Thymus (tissue), 11 donors: ENCODE measurements at regions not wholly inside any gene's neighbourhood (a gene's known extent, or its start where the extent isn't known, plus 50 kb on each side); places are given as distances from the start of the nearest gene placed in this dataset.

ENCODE experiments used
- DNase-seq, 9 donors: peaks; one replicate each; pipeline ENCODE4 v3.0.0-alpha.2; 2013; ENCODE audit warnings: low spot score in 9 of 9, low read depth in 6 of 9, missing footprints in 1 of 9
- H3K27ac ChIP-seq, 2 donors: one replicate each; pipeline ENCODE4 v1.5.1; 2013; ENCODE audit warnings: control low read depth in 1 of 2, low read depth in 1 of 2, low read length in 1 of 2, mild to moderate bottlenecking in 1 of 2, moderate library complexity in 1 of 2
- H3K27me3 ChIP-seq, 2 donors: one replicate each; pipeline ENCODE4 v1.5.1; 2013; ENCODE audit warnings: low read length in 1 of 2; ENCODE audit not compliant: control insufficient read depth in 2 of 2, insufficient read depth in 1 of 2
- H3K36me3 ChIP-seq, 2 donors: one replicate each; pipeline ENCODE4 v1.5.1; 2013; ENCODE audit warnings: low read length in 1 of 2, mild to moderate bottlenecking in 1 of 2, moderate library complexity in 1 of 2; ENCODE audit not compliant: control insufficient read depth in 2 of 2, insufficient read depth in 2 of 2
- H3K4me1 ChIP-seq, 2 donors: one replicate each; pipeline ENCODE4 v1.5.1; 2013; ENCODE audit warnings: low read length in 2 of 2; ENCODE audit not compliant: control insufficient read depth in 2 of 2, insufficient read depth in 2 of 2
- H3K4me3 ChIP-seq, 2 donors: one replicate each; pipeline ENCODE4 v1.5.1; 2013; ENCODE audit warnings: low read length in 2 of 2, control low read depth in 1 of 2, mild to moderate bottlenecking in 1 of 2
- H3K9me3 ChIP-seq, 2 donors: one replicate each; pipeline ENCODE4 v1.5.1; 2013; ENCODE audit warnings: low read length in 1 of 2, mild to moderate bottlenecking in 1 of 2; ENCODE audit not compliant: control insufficient read depth in 2 of 2, insufficient read depth in 1 of 2
- WGBS: extraction: QIAGEN DNeasy Blood & Tissue Kit; methylation state at CpG from one replicate; pipeline ENCODE4 v1.1.7; 2013; 5-methylcytosine and 5-hydroxymethylcytosine counted together
- donor health status: healthy.

- DNase-seq = no peak
- H3K4me3 ChIP-seq = no peak overlapping the region
- H3K27ac ChIP-seq = no peak overlapping the region
- H3K27me3 ChIP-seq = no peaks in the 10 kb centered on the region
- no peaks in the 10 kb centered on the region for H3K4me1 ChIP-seq
- WGBS = 98% methylated on average over 4 of the region's 4 CpGs
- no peaks in the 10 kb centered on the region for H3K9me3 ChIP-seq
- no peaks in the 10 kb centered on the region for H3K36me3 ChIP-seq
Measured at GRCh38 chr17:68783861-68784260, 171.3 kb downstream of the ABCA8 start.

- 99% methylated on average over 1 of the region's 1 CpG for WGBS
- H3K4me3 ChIP-seq = no peak overlapping the region
- no peaks in the 10 kb centered on the region for H3K9me3 ChIP-seq
- DNase-seq = no peak
- no peaks in the 10 kb centered on the region for H3K4me1 ChIP-seq
- no peaks in the 10 kb centered on the region for H3K36me3 ChIP-seq
- no peaks in the 10 kb centered on the region for H3K27me3 ChIP-seq
- H3K27ac ChIP-seq = no peak overlapping the region
Measured at GRCh38 chr17:68782789-68783188, 172.4 kb downstream of the ABCA8 start.

- Histone ChIP-seq H3K4me3 (no peak overlapping the region), H3K4me1 (no peaks in the 10 kb centered on the region), H3K27me3 (no peaks in the 10 kb centered on the region), H3K27ac (no peak overlapping the region), H3K9me3 (no peaks in the 10 kb centered on the region), H3K36me3 (no peaks in the 10 kb centered on the region)
- 99% methylated on average over 4 of the region's 4 CpGs for WGBS
- DNase-seq = no peak
Measured at GRCh38 chr17:68780596-68780995, 174.6 kb downstream of the ABCA8 start.

GRCh38 chr17:68778726-68779125 lies 176.5 kb downstream of the ABCA8 start:
- 82% methylated on average over 4 of the region's 4 CpGs for WGBS
- Histone ChIP-seq H3K9me3 (no peaks in the 10 kb centered on the region), H3K36me3 (no peaks in the 10 kb centered on the region), H3K27ac (no peak overlapping the region), H3K4me3 (no peak overlapping the region), H3K27me3 (no peaks in the 10 kb centered on the region), H3K4me1 (no peaks in the 10 kb centered on the region)
- no peak for DNase-seq

GRCh38 chr17:68777856-68778694 lies 176.9 kb upstream of the FAM20A start:
- Histone ChIP-seq H3K27ac (no peak overlapping the region), H3K36me3 (no peaks in the 10 kb centered on the region), H3K4me3 (no peak overlapping the region), H3K9me3 (no peaks in the 10 kb centered on the region), H3K27me3 (no peaks in the 10 kb centered on the region), H3K4me1 (no peaks in the 10 kb centered on the region)
- DNase-seq = no peak
- 83% methylated on average over 10 of the region's 10 CpGs for WGBS

- H3K4me3 ChIP-seq = no peak overlapping the region
- no peaks in the 10 kb centered on the region for H3K4me1 ChIP-seq
- H3K27me3 ChIP-seq = no peaks in the 10 kb centered on the region
- no peak overlapping the region for H3K27ac ChIP-seq
- H3K9me3 ChIP-seq = no peaks in the 10 kb centered on the region
- H3K36me3 ChIP-seq = no peaks in the 10 kb centered on the region
- WGBS = 65% methylated on average over 5 of the region's 5 CpGs
- DNase-seq = peak in 7 of 9 donors; percentile 23 to 72 (median 36)
Measured at GRCh38 chr17:68777243-68777855, 176.2 kb upstream of the FAM20A start.

- no peak overlapping the region for H3K27ac ChIP-seq
- H3K36me3 ChIP-seq = no peaks in the 10 kb centered on the region
- no peaks in the 10 kb centered on the region for H3K27me3 ChIP-seq
- DNase-seq = no peak
- 99% methylated on average over 3 of the region's 3 CpGs for WGBS
- no peaks in the 10 kb centered on the region for H3K9me3 ChIP-seq
- no peak overlapping the region for H3K4me3 ChIP-seq
- no peaks in the 10 kb centered on the region for H3K4me1 ChIP-seq
Measured at GRCh38 chr17:68776451-68776850, 175.3 kb upstream of the FAM20A start.

GRCh38 chr17:68775969-68776368 lies 174.8 kb upstream of the FAM20A start:
- no peaks in the 10 kb centered on the region for H3K9me3 ChIP-seq
- no peaks in the 10 kb centered on the region for H3K27me3 ChIP-seq
- DNase-seq = no peak
- no peak overlapping the region for H3K4me3 ChIP-seq
- H3K27ac ChIP-seq = no peak overlapping the region
- no peaks in the 10 kb centered on the region for H3K36me3 ChIP-seq
- WGBS = 97% methylated on average over 2 of the region's 2 CpGs
- H3K4me1 ChIP-seq = no peaks in the 10 kb centered on the region

GRCh38 chr17:68775318-68775717 lies 174.2 kb upstream of the FAM20A start:
- H3K27ac ChIP-seq = no peak overlapping the region
- no peaks in the 10 kb centered on the region for H3K27me3 ChIP-seq
- DNase-seq = no peak
- H3K36me3 ChIP-seq = no peaks in the 10 kb centered on the region
- no peaks in the 10 kb centered on the region for H3K9me3 ChIP-seq
- H3K4me3 ChIP-seq = no peak overlapping the region
- H3K4me1 ChIP-seq = no peaks in the 10 kb centered on the region
